IPS-15b (cell line): ENCODE measurements at regions not wholly inside any gene's neighbourhood (a gene's known extent, or its start where the extent isn't known, plus 50 kb on each side); places are given as distances from the start of the nearest gene placed in this dataset.

Source experiments
- H3K27me3 ChIP-seq: one replicate; pipeline ENCODE4 v1.6.1; 2013; ENCODE audit warnings: low read length; ENCODE audit not compliant: control insufficient read depth, insufficient read depth
- H3K36me3 ChIP-seq: one replicate; pipeline ENCODE4 v1.6.1; 2013; ENCODE audit warnings: low read length; ENCODE audit not compliant: control insufficient read depth, insufficient read depth
- H3K4me1 ChIP-seq: one replicate; pipeline ENCODE4 v1.6.1; 2013; ENCODE audit warnings: mild to moderate bottlenecking, low read length; ENCODE audit not compliant: control insufficient read depth, insufficient read depth
- H3K4me3 ChIP-seq: one replicate; pipeline ENCODE4 v1.5.1; 2013; ENCODE audit warnings: low read depth, low read length
- H3K9ac ChIP-seq: one replicate; pipeline ENCODE4 v1.6.1; 2013; ENCODE audit warnings: low read depth, mild to moderate bottlenecking, low read length
- H3K9me3 ChIP-seq: one replicate; pipeline ENCODE4 v1.6.1; 2013; ENCODE audit warnings: mild to moderate bottlenecking, low read length; ENCODE audit not compliant: control insufficient read depth, insufficient read depth

- Histone ChIP-seq H3K4me1 (no peaks in the 10 kb centered on the region), H3K9ac (no peak overlapping the region), H3K36me3 (no peaks in the 10 kb centered on the region), H3K9me3 (no peaks in the 10 kb centered on the region), H3K27me3 (peaks cover 3% of the 10 kb centered on the region), H3K4me3 (no peak overlapping the region)
These were observed 179.1 kb downstream of the ZFP36L2 start for GRCh38 chr2:43047187-43047780.

DNA sequence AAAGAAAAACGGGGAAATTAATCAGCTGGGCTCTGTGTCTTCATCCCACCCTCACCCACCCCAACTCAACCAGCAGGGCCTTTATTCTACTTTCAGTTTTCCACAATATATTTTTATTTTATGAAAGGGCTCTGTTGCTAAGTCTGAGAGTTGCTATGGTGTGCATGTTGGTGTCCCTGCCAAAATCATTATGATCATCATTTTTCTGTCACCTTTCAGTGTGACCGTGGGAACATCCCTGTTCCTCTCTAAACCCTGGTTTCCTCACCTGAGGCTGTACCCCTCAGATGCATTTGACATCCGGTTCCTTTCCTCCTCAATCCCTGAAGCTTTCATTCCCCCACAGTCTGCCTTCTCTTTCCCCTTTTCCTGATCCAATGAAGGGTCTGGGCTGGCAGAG lies 180.5 kb downstream of the ZFP36L2 start:
- Histone ChIP-seq H3K27me3 (peaks cover 3% of the 10 kb centered on the region), H3K4me1 (no peaks in the 10 kb centered on the region), H3K9ac (no peak overlapping the region), H3K36me3 (no peaks in the 10 kb centered on the region), H3K9me3 (no peaks in the 10 kb centered on the region), H3K4me3 (no peak overlapping the region)

DNA sequence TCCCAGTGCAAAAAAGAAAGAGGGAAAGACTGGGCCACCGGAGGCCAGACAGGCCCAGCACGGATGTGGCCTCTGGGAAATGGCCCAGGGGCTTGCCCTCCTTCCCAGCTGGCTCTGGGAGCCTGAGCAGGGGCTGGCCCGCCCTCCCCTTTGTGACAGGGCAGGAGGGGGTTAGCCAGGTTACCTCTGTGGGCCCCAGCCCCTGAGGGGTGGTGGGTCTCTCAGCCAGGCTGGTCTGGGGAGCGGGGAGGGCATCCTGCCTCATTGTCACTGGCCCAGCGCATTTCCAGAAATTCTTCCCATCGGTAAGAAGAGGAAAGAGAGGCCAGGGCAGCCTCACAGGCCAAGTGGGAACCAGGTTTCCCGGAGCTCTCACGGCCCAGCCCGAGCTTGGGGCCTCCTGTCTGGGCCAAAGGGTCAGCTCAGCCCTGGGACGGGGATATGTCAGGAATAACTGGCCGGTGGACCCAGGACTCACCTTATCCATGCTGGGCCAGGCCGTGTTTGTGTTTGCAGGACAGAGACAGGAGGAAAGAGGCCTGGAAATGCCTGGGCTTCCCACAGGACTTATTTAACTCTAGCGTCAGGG lies 182.2 kb downstream of the ZFP36L2 start:
- Histone ChIP-seq H3K4me3 (no peak overlapping the region), H3K9me3 (no peaks in the 10 kb centered on the region), H3K9ac (no peak overlapping the region), H3K27me3 (no peaks in the 10 kb centered on the region), H3K36me3 (no peaks in the 10 kb centered on the region), H3K4me1 (no peaks in the 10 kb centered on the region)

GRCh38 chr2:43043553-43043870 lies 182.9 kb downstream of the ZFP36L2 start:
- Histone ChIP-seq H3K4me1 (no peaks in the 10 kb centered on the region), H3K9ac (no peak overlapping the region), H3K27me3 (no peaks in the 10 kb centered on the region)

GRCh38 chr2:43041661-43042360 lies 184.6 kb downstream of the ZFP36L2 start:
- Histone ChIP-seq H3K36me3 (no peaks in the 10 kb centered on the region), H3K4me1 (no peaks in the 10 kb centered on the region), H3K9me3 (no peaks in the 10 kb centered on the region), H3K4me3 (no peak overlapping the region), H3K27me3 (no peaks in the 10 kb centered on the region), H3K9ac (no peak overlapping the region)

More at GRCh38 chr2:43043553-43043870, 182.9 kb downstream of the ZFP36L2 start:
- Histone ChIP-seq H3K36me3 (no peaks in the 10 kb centered on the region), H3K9me3 (no peaks in the 10 kb centered on the region), H3K4me3 (no peak overlapping the region)

DNA sequence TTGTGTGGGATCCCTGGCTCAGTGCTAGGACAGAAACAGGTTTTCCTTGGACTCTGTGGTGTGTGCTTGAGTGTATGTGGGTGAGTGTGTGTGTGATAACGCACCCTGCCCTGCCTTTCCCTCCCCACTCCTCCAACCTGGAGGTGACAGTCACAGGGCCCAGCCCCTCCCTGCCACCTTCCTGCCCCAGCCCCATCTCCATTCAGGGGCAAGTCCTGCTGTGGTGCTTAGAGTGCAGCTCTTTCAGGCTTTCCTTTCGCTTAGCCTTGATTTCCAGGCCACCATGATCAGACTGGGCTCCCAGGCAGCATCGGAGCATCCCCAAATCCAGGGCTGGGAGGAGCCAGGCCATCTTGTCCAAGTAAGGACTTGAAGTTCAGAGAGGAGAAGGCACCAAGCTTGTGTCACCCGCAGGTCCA lies 185.2 kb downstream of the ZFP36L2 start:
- no peak overlapping the region for H3K4me3 ChIP-seq
- H3K36me3 ChIP-seq = no peaks in the 10 kb centered on the region
- no peaks in the 10 kb centered on the region for H3K4me1 ChIP-seq

GRCh38 chr2:43040084-43040854 lies 186.1 kb downstream of the ZFP36L2 start:
- Histone ChIP-seq H3K9ac (no peak overlapping the region), H3K4me1 (no peaks in the 10 kb centered on the region), H3K4me3 (no peak overlapping the region), H3K9me3 (no peaks in the 10 kb centered on the region), H3K27me3 (no peaks in the 10 kb centered on the region), H3K36me3 (no peaks in the 10 kb centered on the region)

More for the DNA sequence above, 185.2 kb downstream of the ZFP36L2 start:
- Histone ChIP-seq H3K9ac (no peak overlapping the region), H3K27me3 (no peaks in the 10 kb centered on the region), H3K9me3 (no peaks in the 10 kb centered on the region)

DNA sequence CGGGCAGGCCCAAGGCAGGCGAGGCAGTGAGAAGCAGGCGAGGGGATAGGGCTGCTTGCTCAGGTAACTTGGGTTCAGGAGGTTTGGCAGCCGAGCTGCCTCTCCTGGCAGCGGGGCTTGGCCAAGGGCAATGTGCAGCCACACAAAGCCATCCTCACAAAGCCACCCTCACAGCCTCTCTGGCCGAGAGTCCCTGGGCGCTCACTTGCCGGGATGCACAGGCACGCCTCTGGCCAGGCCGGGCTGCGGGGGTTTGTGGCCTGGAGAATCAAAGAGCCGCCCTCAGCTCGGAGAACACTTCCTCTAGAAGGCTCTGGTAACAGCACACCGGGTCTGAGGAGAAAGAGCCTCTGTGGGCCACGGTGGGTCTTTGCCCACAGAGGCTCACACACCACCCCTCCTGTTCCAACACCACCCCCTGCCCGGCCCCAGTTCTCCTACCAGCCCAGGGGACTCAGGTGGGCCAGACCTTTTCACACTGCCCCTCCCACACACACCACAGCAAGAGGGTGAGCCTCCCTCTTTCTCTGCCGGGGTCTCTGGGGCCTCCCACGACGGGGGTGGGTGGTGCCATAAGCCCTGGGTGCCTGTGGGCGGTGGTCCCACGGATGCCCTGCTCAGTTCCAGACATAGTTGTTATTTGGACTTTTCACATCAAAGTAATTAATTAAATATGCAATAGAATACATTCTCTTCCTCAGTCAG lies 186.9 kb downstream of the ZFP36L2 start:
- Histone ChIP-seq H3K36me3 (no peaks in the 10 kb centered on the region), H3K4me1 (no peaks in the 10 kb centered on the region), H3K9me3 (no peaks in the 10 kb centered on the region), H3K9ac (no peak overlapping the region), H3K27me3 (no peaks in the 10 kb centered on the region), H3K4me3 (no peak overlapping the region)

GRCh38 chr2:43038696-43039094 lies 187.7 kb downstream of the ZFP36L2 start:
- H3K4me1 ChIP-seq = no peaks in the 10 kb centered on the region

DNA sequence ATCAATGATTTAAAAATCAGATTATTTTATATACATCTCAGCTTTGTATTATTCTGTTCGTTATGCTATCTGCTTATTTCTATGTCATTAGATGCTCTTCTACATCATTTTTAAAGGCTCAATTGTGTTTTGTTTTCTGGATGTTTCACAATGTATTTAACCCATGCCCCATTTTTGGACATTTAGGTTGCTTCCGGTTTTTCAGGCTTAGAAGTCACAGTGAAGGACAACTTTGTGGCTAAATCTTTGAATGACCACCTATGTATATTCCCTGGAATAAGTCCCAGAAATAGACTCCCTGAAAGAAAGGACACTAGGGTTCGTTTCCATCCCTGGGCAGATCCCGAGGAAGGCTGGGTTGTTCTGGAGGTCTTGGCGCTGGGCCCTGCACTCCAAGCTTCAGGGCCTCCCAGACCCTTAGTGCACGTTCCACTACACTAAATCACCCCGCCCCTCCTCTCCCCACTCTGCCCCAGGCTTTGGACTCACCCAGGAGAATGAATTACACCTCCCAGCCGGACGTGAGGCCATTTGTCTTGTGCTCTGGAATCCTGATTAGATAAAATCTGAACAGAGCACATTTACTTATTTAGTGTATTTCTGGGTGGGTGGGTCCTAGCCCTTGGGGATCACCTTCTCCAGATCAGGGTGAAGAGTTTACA lies 188.2 kb downstream of the ZFP36L2 start:
- no peaks in the 10 kb centered on the region for H3K27me3 ChIP-seq
- H3K9me3 ChIP-seq = no peaks in the 10 kb centered on the region
- no peak overlapping the region for H3K4me3 ChIP-seq
- H3K36me3 ChIP-seq = no peaks in the 10 kb centered on the region
- no peaks in the 10 kb centered on the region for H3K4me1 ChIP-seq
- H3K9ac ChIP-seq = no peak overlapping the region

More at GRCh38 chr2:43038696-43039094, 187.7 kb downstream of the ZFP36L2 start:
- H3K4me3 ChIP-seq = no peak overlapping the region
- no peak overlapping the region for H3K9ac ChIP-seq
- no peaks in the 10 kb centered on the region for H3K27me3 ChIP-seq
- H3K9me3 ChIP-seq = no peaks in the 10 kb centered on the region
- no peaks in the 10 kb centered on the region for H3K36me3 ChIP-seq

DNA sequence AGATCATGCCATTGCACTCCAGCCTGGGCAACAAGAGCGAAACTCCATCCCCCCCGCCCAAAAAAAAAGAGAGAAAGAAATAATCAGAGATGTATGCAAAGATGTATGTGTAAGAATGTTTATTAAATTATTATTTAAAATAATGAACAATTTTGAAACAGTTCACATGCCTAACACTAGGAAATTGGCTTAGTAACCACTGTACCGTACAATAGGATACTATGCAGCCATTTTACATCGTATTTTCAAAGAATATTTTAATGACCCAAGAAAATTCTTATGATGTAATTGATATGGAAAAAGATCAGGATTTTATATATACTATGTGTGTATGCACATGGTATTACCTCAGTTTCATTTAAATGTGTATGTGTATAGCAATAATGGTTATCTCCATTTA lies 190.5 kb downstream of the ZFP36L2 start:
- Histone ChIP-seq H3K4me3 (no peak overlapping the region), H3K27me3 (no peaks in the 10 kb centered on the region)

More for the DNA sequence above, 190.5 kb downstream of the ZFP36L2 start:
- Histone ChIP-seq H3K4me1 (no peaks in the 10 kb centered on the region), H3K9me3 (no peaks in the 10 kb centered on the region), H3K9ac (no peak overlapping the region), H3K36me3 (no peaks in the 10 kb centered on the region)
